Central memory CD8-positive, alpha-beta T cell (primary cell): ENCODE measurements at regions not wholly inside any gene's neighbourhood (a gene's known extent, or its start where the extent isn't known, plus 50 kb on each side); places are given as distances from the start of the nearest gene placed in this dataset.

ENCODE experiments used
- ATAC-seq: fragments of 150-1000 bp; cut with Tn5 transposase; replicated peaks from 2 replicates; pipeline ENCODE4 v1.10.0; 2022; ENCODE audit warnings: mild to moderate bottlenecking, moderate FRiP score, moderate number of reproducible peaks; ENCODE audit not compliant: poor library complexity, severe bottlenecking; ENCODE audit errors: extremely low read depth
- DNase-seq, 2 donors: peaks; one replicate each; pipeline ENCODE4 v3.0.0; 2021; ENCODE audit warnings: low spot score in 2 of 2
- H3K27ac Mint-ChIP-seq: one replicate; pipeline ENCODE4 v1.8.0; 2022; ENCODE audit warnings: low read depth, mild to moderate bottlenecking, moderate library complexity, mixed read lengths
- H3K27me3 Mint-ChIP-seq: one replicate; pipeline ENCODE4 v1.8.0; 2022; ENCODE audit warnings: mixed read lengths
- H3K36me3 Mint-ChIP-seq: one replicate; pipeline ENCODE4 v1.8.0; 2022; ENCODE audit warnings: mild to moderate bottlenecking, moderate library complexity, mixed read lengths; ENCODE audit not compliant: insufficient read depth
- H3K4me1 Mint-ChIP-seq: one replicate; pipeline ENCODE4 v1.8.0; 2022; ENCODE audit warnings: mixed read lengths
- H3K4me3 Mint-ChIP-seq: one replicate; pipeline ENCODE4 v1.8.0; 2022; ENCODE audit warnings: mild to moderate bottlenecking, moderate library complexity, mixed read lengths
- H3K9me3 Mint-ChIP-seq: one replicate; pipeline ENCODE4 v1.8.0; 2022; ENCODE audit warnings: mixed read lengths

GRCh38 chr10:1886039-1886438 is 148.7 kb upstream of the ADARB2 start:
- H3K4me1 Mint-ChIP-seq = no peaks in the 10 kb centered on the region
- ATAC-seq = no peak
- H3K9me3 Mint-ChIP-seq = no peaks in the 10 kb centered on the region
- H3K4me3 Mint-ChIP-seq = no peak overlapping the region
- no peak for DNase-seq
- H3K36me3 Mint-ChIP-seq = peaks cover 2% of the 10 kb centered on the region
- no peak overlapping the region for H3K27ac Mint-ChIP-seq
- H3K27me3 Mint-ChIP-seq = peaks cover 8% of the 10 kb centered on the region

DNA sequence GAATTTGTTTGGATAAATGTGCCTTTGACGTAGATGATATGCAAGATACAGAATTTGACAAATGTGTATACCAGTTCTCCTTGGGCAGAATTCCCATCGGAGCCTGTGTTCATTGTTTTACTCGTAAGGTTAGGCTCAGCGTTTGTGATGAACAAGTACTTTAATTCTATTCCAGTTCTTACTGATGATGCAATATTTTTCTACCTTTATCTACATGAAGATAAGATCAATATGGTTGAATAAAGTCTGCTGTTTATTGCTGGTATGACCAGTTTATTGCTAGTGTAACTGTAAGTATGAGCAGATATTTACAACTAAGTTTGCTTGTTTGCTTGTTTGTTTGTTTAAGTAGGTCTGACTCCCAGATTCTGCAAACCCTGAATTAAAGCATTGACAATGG is 145.4 kb upstream of the ADARB2 start:
- ATAC-seq = no peak
- H3K4me3 Mint-ChIP-seq = no peak overlapping the region

DNA sequence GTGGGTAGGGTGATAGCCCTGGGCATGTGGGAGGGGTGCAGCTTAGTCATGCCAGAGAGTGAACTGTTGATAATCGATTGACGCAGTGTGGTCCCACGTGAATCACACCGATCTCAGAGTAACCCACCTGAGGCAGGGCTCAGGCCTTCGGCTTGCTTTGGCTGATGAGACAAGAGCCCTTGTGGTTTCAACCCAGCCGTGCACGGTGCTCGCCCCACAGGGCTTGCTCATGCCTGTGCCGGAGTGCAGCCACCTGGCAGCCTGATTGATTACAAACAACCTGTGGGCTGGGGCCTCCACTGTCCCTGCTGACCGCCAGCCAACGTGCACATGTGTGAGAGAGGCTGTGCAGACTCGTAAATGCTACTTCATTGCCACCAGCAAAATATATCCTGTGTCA is 144.9 kb upstream of the ADARB2 start:
- H3K4me1 Mint-ChIP-seq = no peaks in the 10 kb centered on the region
- no peaks in the 10 kb centered on the region for H3K36me3 Mint-ChIP-seq
- ATAC-seq (no peak), DNase-seq (no peak)
- no peaks in the 10 kb centered on the region for H3K9me3 Mint-ChIP-seq
- no peak overlapping the region for H3K4me3 Mint-ChIP-seq
- H3K27me3 Mint-ChIP-seq = peaks cover 27% of the 10 kb centered on the region
- H3K27ac Mint-ChIP-seq = no peak overlapping the region

More for the DNA sequence above, 145.4 kb upstream of the ADARB2 start:
- Mint-ChIP-seq H3K27ac (no peak overlapping the region), H3K9me3 (no peaks in the 10 kb centered on the region), H3K4me1 (no peaks in the 10 kb centered on the region), H3K36me3 (no peaks in the 10 kb centered on the region), H3K27me3 (peaks cover 24% of the 10 kb centered on the region)
- no peak for DNase-seq

DNA sequence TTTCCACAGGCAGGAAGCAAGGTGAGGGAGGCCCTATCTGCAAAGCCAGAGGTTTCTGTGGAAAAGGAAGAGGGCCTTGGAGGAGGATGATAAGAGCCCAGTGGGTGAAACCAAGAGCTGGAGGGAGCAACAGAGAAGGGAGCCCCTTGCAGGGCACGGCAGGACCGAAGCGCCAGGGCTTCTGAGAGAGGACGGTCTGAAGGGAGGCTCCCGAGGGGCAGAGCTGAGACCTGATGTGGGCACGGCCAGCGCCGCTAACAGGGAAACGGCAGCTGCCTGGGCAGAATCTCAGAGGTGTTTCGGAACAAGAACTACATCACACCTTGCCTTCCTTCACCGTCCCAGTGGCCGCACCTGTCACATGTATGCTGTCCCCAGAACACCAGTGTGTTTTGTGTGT is 144.3 kb upstream of the ADARB2 start:
- Mint-ChIP-seq H3K4me3 (no peak overlapping the region), H3K4me1 (no peaks in the 10 kb centered on the region), H3K36me3 (no peaks in the 10 kb centered on the region), H3K9me3 (no peaks in the 10 kb centered on the region), H3K27me3 (peaks cover 27% of the 10 kb centered on the region), H3K27ac (no peak overlapping the region)
- DNase-seq (no peak), ATAC-seq (no peak)

DNA sequence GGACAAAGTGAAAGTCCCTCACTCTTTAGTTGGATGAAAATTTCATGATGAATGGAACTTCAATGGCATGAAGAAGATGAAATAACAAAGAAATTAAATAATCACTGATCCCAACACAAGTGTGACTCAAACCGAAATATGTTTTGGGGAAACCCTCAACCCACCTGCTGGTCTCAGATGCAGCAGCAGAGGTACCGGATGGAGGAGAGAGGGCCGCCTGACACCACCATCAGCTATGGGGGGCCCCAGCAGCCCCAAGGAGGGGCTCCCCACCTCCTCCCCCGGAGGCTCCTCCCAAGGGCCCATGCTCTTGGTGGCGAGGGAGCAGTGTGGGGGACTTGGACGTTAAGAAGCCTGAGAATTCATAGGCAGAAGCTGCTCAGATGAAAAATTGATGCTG is 137.2 kb upstream of the ADARB2 start:
- Mint-ChIP-seq H3K27me3 (peaks cover 18% of the 10 kb centered on the region), H3K27ac (no peak overlapping the region), H3K9me3 (no peaks in the 10 kb centered on the region), H3K36me3 (no peaks in the 10 kb centered on the region), H3K4me1 (no peaks in the 10 kb centered on the region), H3K4me3 (no peak overlapping the region)
- ATAC-seq = no peak
- no peak for DNase-seq

DNA sequence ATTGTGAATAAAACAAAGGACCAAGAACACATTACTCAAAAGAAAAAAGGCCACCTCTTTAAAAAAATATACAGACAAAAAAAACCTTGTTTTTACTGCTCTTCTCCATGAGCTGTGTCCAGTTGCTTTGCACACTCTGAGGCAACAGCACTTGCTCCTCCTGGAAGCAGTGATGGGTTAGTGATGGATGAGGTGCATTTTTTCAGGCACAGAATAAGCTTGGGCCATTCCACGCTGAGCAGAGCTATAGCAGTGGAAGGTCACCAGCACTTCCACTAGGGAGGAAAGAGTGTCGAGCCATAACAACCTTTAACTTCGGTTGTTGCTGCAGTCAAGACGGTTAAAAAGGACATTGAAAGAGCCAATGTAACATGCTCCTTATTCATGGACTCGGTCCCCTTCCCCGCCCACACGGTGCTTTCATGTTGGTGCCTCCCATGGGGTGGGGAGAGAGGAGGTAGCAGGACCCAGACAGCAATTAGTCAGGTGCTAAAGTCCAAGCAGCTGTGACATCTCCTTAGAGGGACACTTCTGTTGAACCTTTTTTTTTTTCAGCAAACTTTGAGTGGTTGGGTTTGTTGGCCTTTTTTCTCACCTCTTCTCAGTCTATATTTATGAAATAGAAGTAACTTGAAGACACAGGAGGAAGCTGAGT is 136.5 kb upstream of the ADARB2 start:
- ATAC-seq = no peak
- H3K27ac Mint-ChIP-seq = no peak overlapping the region
- no peaks in the 10 kb centered on the region for H3K36me3 Mint-ChIP-seq

DNA sequence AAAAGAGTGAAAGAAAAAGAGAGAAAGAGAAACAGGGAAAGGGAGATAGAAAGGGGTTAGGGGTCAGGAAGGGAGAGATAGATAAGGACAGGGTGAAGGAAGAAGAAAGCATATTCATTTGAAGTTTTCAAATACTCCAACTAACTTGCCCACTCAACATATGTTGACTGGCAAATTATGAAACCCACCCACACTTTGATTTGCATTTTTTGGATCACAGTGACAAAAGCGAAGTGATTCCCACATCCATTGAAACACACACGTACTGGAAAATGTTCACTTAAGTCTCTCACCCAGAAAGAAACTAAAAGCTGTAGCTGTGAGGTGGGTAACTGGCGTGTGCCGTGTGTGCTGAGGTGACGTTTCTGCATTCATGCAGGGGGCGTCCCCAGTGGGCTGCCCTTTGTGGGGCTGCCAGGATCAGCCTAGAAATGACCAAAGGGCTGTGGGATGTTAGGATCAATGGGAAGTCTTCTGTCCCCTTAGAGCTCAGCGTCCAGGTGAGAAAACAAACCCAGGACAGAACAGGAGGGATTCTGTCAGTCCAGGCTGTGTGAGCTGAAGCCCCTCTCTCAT is 134.9 kb upstream of the ADARB2 start:
- Mint-ChIP-seq H3K9me3 (no peaks in the 10 kb centered on the region), H3K4me1 (no peaks in the 10 kb centered on the region), H3K27ac (no peak overlapping the region), H3K4me3 (no peak overlapping the region), H3K27me3 (peaks cover 19% of the 10 kb centered on the region), H3K36me3 (no peaks in the 10 kb centered on the region)
- ATAC-seq (no peak), DNase-seq (no peak)

More for the DNA sequence above, 136.5 kb upstream of the ADARB2 start:
- Mint-ChIP-seq H3K9me3 (no peaks in the 10 kb centered on the region), H3K27me3 (peaks cover 25% of the 10 kb centered on the region), H3K4me3 (no peak overlapping the region), H3K4me1 (no peaks in the 10 kb centered on the region)
- DNase-seq = no peak

- ATAC-seq (no peak), DNase-seq (no peak)
- Mint-ChIP-seq H3K4me1 (no peaks in the 10 kb centered on the region), H3K4me3 (no peak overlapping the region), H3K27ac (no peak overlapping the region), H3K36me3 (no peaks in the 10 kb centered on the region), H3K9me3 (no peaks in the 10 kb centered on the region), H3K27me3 (peaks cover 19% of the 10 kb centered on the region)
These were observed 133.2 kb upstream of the ADARB2 start for GRCh38 chr10:1870491-1870890.

DNA sequence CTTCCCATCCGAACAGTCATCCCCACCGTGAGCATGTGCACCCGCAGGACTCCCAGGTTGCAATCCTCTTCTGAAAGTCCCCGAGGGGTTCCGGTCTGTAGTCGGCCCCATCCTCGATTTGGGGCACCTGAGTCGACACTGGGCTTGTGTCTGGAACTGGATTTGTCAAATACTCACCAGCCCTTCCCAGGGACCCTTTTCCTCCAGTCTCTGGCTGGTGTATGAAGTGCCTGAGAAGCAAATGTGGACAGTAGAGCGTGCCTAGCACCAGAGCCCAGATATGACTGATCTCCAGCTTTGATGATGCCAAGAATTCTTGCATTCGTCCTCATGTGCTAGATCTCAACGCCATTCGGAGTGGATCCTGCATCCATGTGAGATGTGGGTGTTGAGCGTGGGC is 132.5 kb upstream of the ADARB2 start:
- H3K36me3 Mint-ChIP-seq = no peaks in the 10 kb centered on the region
- no peak overlapping the region for H3K4me3 Mint-ChIP-seq
- DNase-seq (no peak), ATAC-seq (no peak)
- no peaks in the 10 kb centered on the region for H3K4me1 Mint-ChIP-seq
- no peak overlapping the region for H3K27ac Mint-ChIP-seq
- peaks cover 19% of the 10 kb centered on the region for H3K27me3 Mint-ChIP-seq
- H3K9me3 Mint-ChIP-seq = no peaks in the 10 kb centered on the region

GRCh38 chr10:1860351-1860750 is 123.0 kb upstream of the ADARB2 start:
- DNase-seq (no peak), ATAC-seq (no peak)
- Mint-ChIP-seq H3K4me1 (no peaks in the 10 kb centered on the region), H3K36me3 (no peaks in the 10 kb centered on the region), H3K27me3 (no peaks in the 10 kb centered on the region), H3K27ac (no peak overlapping the region), H3K4me3 (no peak overlapping the region), H3K9me3 (peaks cover 7% of the 10 kb centered on the region)

GRCh38 chr10:1858547-1858946 is 121.2 kb upstream of the ADARB2 start:
- H3K36me3 Mint-ChIP-seq = no peaks in the 10 kb centered on the region
- H3K27ac Mint-ChIP-seq = no peak overlapping the region
- no peak for ATAC-seq
- DNase-seq = no peak
- no peaks in the 10 kb centered on the region for H3K4me1 Mint-ChIP-seq
- H3K27me3 Mint-ChIP-seq = peaks cover 8% of the 10 kb centered on the region
- no peak overlapping the region for H3K4me3 Mint-ChIP-seq
- H3K9me3 Mint-ChIP-seq = peaks cover 4% of the 10 kb centered on the region

- Mint-ChIP-seq H3K9me3 (no peaks in the 10 kb centered on the region), H3K27me3 (peaks cover 9% of the 10 kb centered on the region), H3K4me1 (no peaks in the 10 kb centered on the region), H3K36me3 (no peaks in the 10 kb centered on the region), H3K4me3 (no peak overlapping the region), H3K27ac (no peak overlapping the region)
- DNase-seq (no peak), ATAC-seq (no peak)
These were observed 120.7 kb upstream of the ADARB2 start for GRCh38 chr10:1858048-1858447.

GRCh38 chr10:1855911-1856310 is 118.6 kb upstream of the ADARB2 start:
- Mint-ChIP-seq H3K27ac (no peak overlapping the region), H3K27me3 (peaks cover 9% of the 10 kb centered on the region), H3K9me3 (no peaks in the 10 kb centered on the region), H3K4me1 (no peaks in the 10 kb centered on the region), H3K36me3 (no peaks in the 10 kb centered on the region), H3K4me3 (no peak overlapping the region)
- ATAC-seq = no peak
- DNase-seq = no peak
